Activated naive CD8-positive, alpha-beta T cell treated with anti-CD3 and anti-CD28 coated beads, Interleukin-2, amount 10 ng/mL, durations not matched to agents 7 days and 5 days (primary cell): ENCODE measurements at regions not wholly inside any gene's neighbourhood (a gene's known extent, or its start where the extent isn't known, plus 50 kb on each side); places are given as distances from the start of the nearest gene placed in this dataset.

Source experiments
- ATAC-seq: fragments of 150-1000 bp; cut with Tn5 transposase; one replicate; pipeline ENCODE4 v1.10.0; 2021; ENCODE audit warnings: low read depth, moderate library complexity
- POLR2A ChIA-PET: fragments of 350-600 bp; sonication (Branson Sonifier 250); formaldehyde crosslinking; loops from one replicate; lab custom pipeline; 2021; ENCODE audit warnings: antibody characterized with exemption; lab: Charles Lee
- DNase-seq: peaks from one replicate; pipeline ENCODE4 v3.0.0; 2021
- H3K27ac Mint-ChIP-seq: one replicate; pipeline ENCODE4 v1.8.0; 2022; ENCODE audit warnings: mild to moderate bottlenecking, mixed read lengths
- H3K27me3 Mint-ChIP-seq: one replicate; pipeline ENCODE4 v1.8.0; 2022; ENCODE audit warnings: mild to moderate bottlenecking, moderate library complexity, mixed read lengths
- H3K36me3 Mint-ChIP-seq: one replicate; pipeline ENCODE4 v1.8.0; 2021; ENCODE audit warnings: mild to moderate bottlenecking, mixed read lengths
- H3K4me1 Mint-ChIP-seq: one replicate; pipeline ENCODE4 v1.8.0; 2021; ENCODE audit warnings: mixed read lengths
- H3K4me3 Mint-ChIP-seq: one replicate; pipeline ENCODE4 v1.8.0; 2022; ENCODE audit warnings: mild to moderate bottlenecking, moderate library complexity, mixed read lengths
- H3K9me3 Mint-ChIP-seq: one replicate; pipeline ENCODE4 v1.8.0; 2021; ENCODE audit warnings: mixed read lengths

GRCh38 chr18:8506251-8507049 lies 102.8 kb upstream of the RAB12 start:
- DNase-seq = no peak
- H3K4me3 Mint-ChIP-seq = no peak overlapping the region
- peaks cover 14% of the 10 kb centered on the region for H3K4me1 Mint-ChIP-seq
- peaks cover 12% of the 10 kb centered on the region for H3K27me3 Mint-ChIP-seq
- H3K9me3 Mint-ChIP-seq = no peaks in the 10 kb centered on the region
- H3K27ac Mint-ChIP-seq = no peak overlapping the region
- ATAC-seq = no peak
- no peaks in the 10 kb centered on the region for H3K36me3 Mint-ChIP-seq
- POLR2A ChIA-PET = no interaction called here

GRCh38 chr18:8507361-8507760 lies 101.9 kb upstream of the RAB12 start:
- POLR2A ChIA-PET = no interaction called here

GRCh38 chr18:8507915-8508705 lies 101.1 kb upstream of the RAB12 start:
- DNase-seq (no peak), ATAC-seq (no peak)
- POLR2A ChIA-PET = no interaction called here
- no peaks in the 10 kb centered on the region for H3K36me3 Mint-ChIP-seq
- peaks cover 13% of the 10 kb centered on the region for H3K27me3 Mint-ChIP-seq
- no peaks in the 10 kb centered on the region for H3K9me3 Mint-ChIP-seq
- H3K27ac Mint-ChIP-seq = no peak overlapping the region
- H3K4me1 Mint-ChIP-seq = peaks cover 14% of the 10 kb centered on the region
- no peak overlapping the region for H3K4me3 Mint-ChIP-seq

More at GRCh38 chr18:8507361-8507760, 101.9 kb upstream of the RAB12 start:
- H3K4me1 Mint-ChIP-seq = peaks cover 14% of the 10 kb centered on the region
- H3K27me3 Mint-ChIP-seq = peaks cover 10% of the 10 kb centered on the region
- no peak overlapping the region for H3K27ac Mint-ChIP-seq
- no peaks in the 10 kb centered on the region for H3K36me3 Mint-ChIP-seq
- no peak for DNase-seq
- H3K4me3 Mint-ChIP-seq = no peak overlapping the region
- ATAC-seq = no peak
- no peaks in the 10 kb centered on the region for H3K9me3 Mint-ChIP-seq

GRCh38 chr18:8513249-8513648 lies 96.0 kb upstream of the RAB12 start:
- POLR2A ChIA-PET = no interaction called here
- Mint-ChIP-seq H3K27ac (no peak overlapping the region), H3K4me3 (no peak overlapping the region), H3K4me1 (peaks cover 12% of the 10 kb centered on the region), H3K9me3 (no peaks in the 10 kb centered on the region), H3K27me3 (peaks cover 13% of the 10 kb centered on the region), H3K36me3 (no peaks in the 10 kb centered on the region)
- DNase-seq (no peak), ATAC-seq (no peak)

GRCh38 chr18:8514409-8514808 lies 94.8 kb upstream of the RAB12 start:
- Mint-ChIP-seq H3K27ac (no peak overlapping the region), H3K27me3 (peaks cover 16% of the 10 kb centered on the region), H3K4me1 (peaks cover 12% of the 10 kb centered on the region), H3K4me3 (no peak overlapping the region), H3K36me3 (no peaks in the 10 kb centered on the region), H3K9me3 (no peaks in the 10 kb centered on the region)
- ATAC-seq (no peak), DNase-seq (no peak)
- POLR2A ChIA-PET = no interaction called here

- peaks cover under 1% of the 10 kb centered on the region for H3K36me3 Mint-ChIP-seq
- ATAC-seq = no peak
- no peak overlapping the region for H3K27ac Mint-ChIP-seq
Observed at GRCh38 chr18:8515142-8515865, 93.9 kb upstream of the RAB12 start.

GRCh38 chr18:8516371-8517250 lies 92.6 kb upstream of the RAB12 start:
- no peak for ATAC-seq
- peaks cover 2% of the 10 kb centered on the region for H3K36me3 Mint-ChIP-seq
- POLR2A ChIA-PET = no interaction called here

More at GRCh38 chr18:8515142-8515865, 93.9 kb upstream of the RAB12 start:
- no peak overlapping the region for H3K4me3 Mint-ChIP-seq
- peaks cover 7% of the 10 kb centered on the region for H3K4me1 Mint-ChIP-seq
- peaks cover under 1% of the 10 kb centered on the region for H3K9me3 Mint-ChIP-seq
- POLR2A ChIA-PET = no interaction called here
- no peak for DNase-seq
- peaks cover 22% of the 10 kb centered on the region for H3K27me3 Mint-ChIP-seq

GRCh38 chr18:8517276-8517675 lies 92.0 kb upstream of the RAB12 start:
- POLR2A ChIA-PET = no interaction called here
- H3K4me1 Mint-ChIP-seq = no peaks in the 10 kb centered on the region
- no peak overlapping the region for H3K27ac Mint-ChIP-seq
- H3K4me3 Mint-ChIP-seq = no peak overlapping the region
- peaks cover 9% of the 10 kb centered on the region for H3K9me3 Mint-ChIP-seq
- DNase-seq (no peak), ATAC-seq (no peak)
- peaks cover 31% of the 10 kb centered on the region for H3K27me3 Mint-ChIP-seq
- peaks cover 2% of the 10 kb centered on the region for H3K36me3 Mint-ChIP-seq

More at GRCh38 chr18:8516371-8517250, 92.6 kb upstream of the RAB12 start:
- Mint-ChIP-seq H3K27ac (no peak overlapping the region), H3K4me3 (no peak overlapping the region), H3K4me1 (no peaks in the 10 kb centered on the region), H3K27me3 (peaks cover 32% of the 10 kb centered on the region), H3K9me3 (peaks cover 9% of the 10 kb centered on the region)
- no peak for DNase-seq

GRCh38 chr18:8519102-8519501 lies 90.1 kb upstream of the RAB12 start:
- H3K4me1 Mint-ChIP-seq = peaks cover 3% of the 10 kb centered on the region

GRCh38 chr18:8520266-8520665 lies 89.0 kb upstream of the RAB12 start:
- H3K27me3 Mint-ChIP-seq = peaks cover 41% of the 10 kb centered on the region
- H3K4me1 Mint-ChIP-seq = peaks cover 12% of the 10 kb centered on the region
- H3K9me3 Mint-ChIP-seq = peaks cover 9% of the 10 kb centered on the region
- peaks cover 4% of the 10 kb centered on the region for H3K36me3 Mint-ChIP-seq
- H3K4me3 Mint-ChIP-seq = no peak overlapping the region
- ATAC-seq = no peak
- no peak for DNase-seq
- H3K27ac Mint-ChIP-seq = no peak overlapping the region
- POLR2A ChIA-PET = no interaction called here

More at GRCh38 chr18:8519102-8519501, 90.1 kb upstream of the RAB12 start:
- Mint-ChIP-seq H3K9me3 (peaks cover 9% of the 10 kb centered on the region), H3K27ac (no peak overlapping the region), H3K27me3 (peaks cover 34% of the 10 kb centered on the region), H3K36me3 (peaks cover 2% of the 10 kb centered on the region), H3K4me3 (no peak overlapping the region)
- no peak for DNase-seq
- POLR2A ChIA-PET = no interaction called here
- no peak for ATAC-seq

GRCh38 chr18:8522756-8523155 lies 86.5 kb upstream of the RAB12 start:
- DNase-seq = no peak
- Mint-ChIP-seq H3K4me1 (peaks cover 27% of the 10 kb centered on the region), H3K27me3 (peaks cover 40% of the 10 kb centered on the region), H3K27ac (no peak overlapping the region), H3K9me3 (peaks cover 9% of the 10 kb centered on the region), H3K4me3 (no peak overlapping the region), H3K36me3 (peaks cover 6% of the 10 kb centered on the region)
- ATAC-seq = no peak
- POLR2A ChIA-PET = no interaction called here

GRCh38 chr18:8525692-8526091 lies 83.5 kb upstream of the RAB12 start:
- Mint-ChIP-seq H3K27me3 (peaks cover 26% of the 10 kb centered on the region), H3K4me1 (peaks cover 29% of the 10 kb centered on the region), H3K36me3 (peaks cover 8% of the 10 kb centered on the region), H3K27ac (peak overlapping the region; percentile 80), H3K4me3 (peak overlapping the region; percentile 70), H3K9me3 (peaks cover 8% of the 10 kb centered on the region)
- peak; percentile 98 for ATAC-seq
- peak; percentile 61 for DNase-seq
- POLR2A ChIA-PET = interaction anchor here (1.5 kb wide), 1 partner anchor 47 kb away, joined by 3 read pairs; no protein-coding TSS in a partner anchor
